GM19351 (cell line): ENCODE measurements at regions not wholly inside any gene's neighbourhood (a gene's known extent, or its start where the extent isn't known, plus 50 kb on each side); places are given as distances from the start of the nearest gene placed in this dataset.
"Not testable (repeated sequence)": the region's sequence is repeated elsewhere in the genome, so short reads cannot be mapped to it uniquely, and the experiment has no call there.

Source experiments
- ATAC-seq: cut with Tn5 transposase; IDR thresholded peaks from one replicate; pipeline ENCODE4 v1.9.1; 2021; ENCODE audit warnings: mild to moderate bottlenecking, moderate library complexity; ENCODE audit not compliant: unreplicated experiment

GRCh38 chr4:148893095-148893494 lies 450.9 kb upstream of the NR3C2 start:
- no peak for ATAC-seq

GRCh38 chr4:148883891-148884290 lies 441.7 kb upstream of the NR3C2 start:
- no peak for ATAC-seq

- ATAC-seq = no peak
These were observed 441.2 kb upstream of the NR3C2 start for GRCh38 chr4:148883435-148883834.

- ATAC-seq = no peak
These were observed 439.8 kb upstream of the NR3C2 start for GRCh38 chr4:148881860-148882643.

- ATAC-seq = no peak
These were observed 432.1 kb upstream of the NR3C2 start for GRCh38 chr4:148874331-148874730.

GRCh38 chr4:148868191-148868590 lies 426.0 kb upstream of the NR3C2 start:
- no peak for ATAC-seq

- no peak for ATAC-seq
These were observed 424.5 kb upstream of the NR3C2 start for GRCh38 chr4:148866666-148867065.

GRCh38 chr4:148857973-148858534 lies 415.8 kb upstream of the NR3C2 start:
- no peak for ATAC-seq

- no peak for ATAC-seq
These were observed 415.2 kb upstream of the NR3C2 start for GRCh38 chr4:148857239-148857972.

- no peak for ATAC-seq
These were observed 412.0 kb upstream of the NR3C2 start for GRCh38 chr4:148854203-148854602.

- no peak for ATAC-seq
These were observed 410.0 kb upstream of the NR3C2 start for GRCh38 chr4:148852092-148852699.

GRCh38 chr4:148850257-148850995 lies 408.2 kb upstream of the NR3C2 start:
- no peak for ATAC-seq

- no peak for ATAC-seq
These were observed 407.4 kb upstream of the NR3C2 start for GRCh38 chr4:148849581-148849980.

GRCh38 chr4:148847544-148848255 lies 405.5 kb upstream of the NR3C2 start:
- ATAC-seq = no peak

GRCh38 chr4:148845609-148846008 lies 403.4 kb upstream of the NR3C2 start:
- ATAC-seq = no peak

GRCh38 chr4:148843625-148844024 lies 401.4 kb upstream of the NR3C2 start:
- no peak for ATAC-seq

- ATAC-seq = no peak
These were observed 400.6 kb upstream of the NR3C2 start for GRCh38 chr4:148842843-148843242.

GRCh38 chr4:148837571-148837970 lies 395.4 kb upstream of the NR3C2 start:
- ATAC-seq = not testable (repeated sequence)

- ATAC-seq = no peak
These were observed 392.8 kb upstream of the NR3C2 start for GRCh38 chr4:148834804-148835631.
